Gastroesophageal sphincter (tissue), 4 donors: ENCODE measurements at regions not wholly inside any gene's neighbourhood (a gene's known extent, or its start where the extent isn't known, plus 50 kb on each side); places are given as distances from the start of the nearest gene placed in this dataset.

Source experiments
- ATAC-seq: fragments of 150-250 bp; one replicate; pipeline ENCODE4 v1.9.1; 2016; ENCODE audit warnings: mild to moderate bottlenecking, moderate library complexity
- H3K27ac ChIP-seq, 4 donors: fragments of 200-600 bp; sonication (generic) in 3 of 4; 1 replicate in 3 of 4; 2 replicates in 1 of 4; pipeline ENCODE4 v1.5.1; 2016 to 2019
- H3K27me3 ChIP-seq: fragments of 200-600 bp; sonication (generic); one replicate; pipeline ENCODE4 v1.5.1; 2019
- H3K36me3 ChIP-seq, 2 donors: fragments of 200-600 bp; sonication (generic); one replicate each; pipeline ENCODE4 v1.5.1; 2019; ENCODE audit warnings: control low read depth in 1 of 2
- H3K4me1 ChIP-seq, 3 donors: fragments of 200-600 bp; sonication (generic); 1 replicate in 2 of 3; 2 replicates in 1 of 3; pipeline ENCODE4 v1.5.1; 2016 to 2019; ENCODE audit warnings: control low read depth in 2 of 3
- H3K4me3 ChIP-seq, 2 donors: fragments of 200-600 bp; sonication (generic); one replicate each; pipeline ENCODE4 v1.5.1; 2019; ENCODE audit warnings: mild to moderate bottlenecking in 1 of 2, moderate library complexity in 1 of 2
- H3K9me3 ChIP-seq, 3 donors: fragments of 200-600 bp; sonication (generic); one replicate each; pipeline ENCODE4 v1.5.1; 2017 to 2019; ENCODE audit warnings: control low read depth in 2 of 3
- CTCF ChIP-seq, 4 experiments: fragments of 200-600 bp in 2 of 4; fragments of 450-650 bp in 2 of 4; sonication (generic) in 1 of 4; IDR thresholded peaks; one replicate each; pipeline ENCODE4 v1.5.1; 2017 to 2019; ENCODE audit warnings: antibody characterized with exemption in 4 of 4, mild to moderate bottlenecking in 2 of 4, moderate library complexity in 2 of 4
- EP300 ChIP-seq: sonication (generic); formaldehyde crosslinking; IDR thresholded peaks from one replicate; pipeline ENCODE4 v1.6.1; 2017; ENCODE audit warnings: antibody characterized with exemption, mild to moderate bottlenecking
- POLR2A ChIP-seq, 2 donors: fragments of 450-650 bp; IDR thresholded peaks; one replicate each; pipeline ENCODE4 v1.6.1; 2017; ENCODE audit warnings: antibody characterized with exemption in 2 of 2, mild to moderate bottlenecking in 2 of 2, moderate library complexity in 1 of 2
- POLR2AphosphoS5 ChIP-seq: sonication (generic); formaldehyde crosslinking; IDR thresholded peaks from one replicate; pipeline ENCODE4 v1.6.1; 2017; ENCODE audit warnings: antibody characterized with exemption
- WGBS, 2 donors: methylation state at CpG; one replicate each; pipeline ENCODE4 v1.1.5; 2018; ENCODE audit warnings: low coverage in 1 of 2; 5-methylcytosine and 5-hydroxymethylcytosine counted together

DNA sequence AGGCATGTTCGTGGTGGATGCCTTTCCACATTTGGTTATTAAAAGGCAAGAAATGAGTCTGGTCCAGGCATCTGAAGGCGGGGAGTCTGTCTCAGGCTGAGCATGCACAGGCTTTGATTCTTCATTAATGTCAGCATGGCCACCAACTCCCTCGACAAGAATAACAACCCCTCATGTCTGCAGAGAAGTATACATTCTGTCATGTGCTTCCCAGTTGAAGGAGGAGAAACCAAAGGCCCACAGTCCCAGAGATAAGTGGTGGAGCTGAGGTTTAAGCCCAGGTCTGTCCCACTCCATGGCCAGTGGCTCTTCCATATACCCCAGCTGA, 61.6 kb upstream of the LAPTM5 start:
- TF ChIP-seq EP300, result no peak
- no peak for TF ChIP-seq CTCF (IDR thresholded peaks at IDR 0.05)
- no peak for TF ChIP-seq POLR2A (IDR thresholded peaks at IDR 0.05)
- Histone ChIP-seq H3K36me3 (no peaks in the 10 kb centered on the region), H3K4me3 (no peak overlapping the region), H3K4me1 (peaks cover 4 to 83% (median 21%) of the 10 kb centered on the region in 3 donors), H3K27ac (peak overlapping the region; percentile 27 to 92 (median 84)), H3K9me3 (no peaks in the 10 kb centered on the region), H3K27me3 (no peaks in the 10 kb centered on the region)
- 0 to 13% methylated on average over 1 to 3 of the region's 3 CpGs for WGBS, 2 donors
- ATAC-seq, result no peak

GRCh38 chr1:30818568-30819243, 61.1 kb upstream of the LAPTM5 start:
- Histone ChIP-seq H3K27me3 (no peaks in the 10 kb centered on the region), H3K27ac (peak overlapping the region; percentile 27 to 92 (median 84)), H3K36me3 (no peaks in the 10 kb centered on the region), H3K4me3 (no peak overlapping the region), H3K4me1 (peaks cover 4 to 80% (median 19%) of the 10 kb centered on the region in 3 donors), H3K9me3 (no peaks in the 10 kb centered on the region)
- peak; percentile 48 for ATAC-seq
- TF ChIP-seq POLR2A (IDR thresholded peaks at IDR 0.05) (no peak), POLR2AphosphoS5 (peak; percentile 70)
- WGBS, 2 donors, result 31 to 39% methylated on average over 6 to 9 of the region's 10 CpGs

DNA sequence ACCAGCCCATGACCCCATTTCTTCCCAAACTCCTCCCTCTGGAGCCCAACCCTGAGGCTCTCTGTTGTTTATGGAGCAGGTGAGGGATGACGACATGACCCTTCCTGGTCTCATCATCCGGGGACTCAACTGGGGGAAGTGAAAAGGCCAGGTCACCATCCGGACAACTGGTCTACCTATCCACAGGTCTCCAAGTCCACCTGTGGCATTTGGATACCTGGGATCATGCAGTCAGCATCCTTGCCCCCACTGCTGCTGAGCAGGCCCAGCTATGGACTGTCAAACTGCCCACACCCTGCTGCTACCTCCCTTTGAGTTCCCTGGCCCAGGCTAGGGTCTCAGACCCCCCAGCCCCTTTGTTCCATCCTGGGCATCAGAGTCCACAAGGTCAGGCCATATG, 60.0 kb upstream of the LAPTM5 start:
- Histone ChIP-seq H3K27ac (peak overlapping the region in 3 of 4 donors; percentile 73 to 92 (median 85)), H3K4me1 (peaks cover 0 to 68% (median 12%) of the 10 kb centered on the region in 3 donors)
- WGBS, 2 donors, result 80% methylated on average over 1 of the region's 3 CpGs; no CpG with 5 or more reads in 1 of the 2 donors

GRCh38 chr1:30817077-30817438, 59.5 kb upstream of the LAPTM5 start:
- peaks cover 0 to 64% (median 12%) of the 10 kb centered on the region in 3 donors for H3K4me1 ChIP-seq
- H3K36me3 ChIP-seq, result no peaks in the 10 kb centered on the region
- peak overlapping the region in 3 of 4 donors; percentile 73 to 92 (median 85) for H3K27ac ChIP-seq
- TF ChIP-seq POLR2AphosphoS5, result no peak
- TF ChIP-seq CTCF (IDR thresholded peaks at IDR 0.05), result no peak
- TF ChIP-seq POLR2A (IDR thresholded peaks at IDR 0.05), result no peak
- no peak for TF ChIP-seq EP300
- ATAC-seq, result no peak
- 50% methylated on average over 1 to 2 of the region's 5 CpGs for WGBS, 2 donors
- no peak overlapping the region for H3K4me3 ChIP-seq
- no peaks in the 10 kb centered on the region for H3K27me3 ChIP-seq
- no peaks in the 10 kb centered on the region for H3K9me3 ChIP-seq

More for the DNA sequence above, 60.0 kb upstream of the LAPTM5 start:
- no peaks in the 10 kb centered on the region for H3K27me3 ChIP-seq
- no peak for ATAC-seq
- no peak overlapping the region for H3K4me3 ChIP-seq
- TF ChIP-seq EP300, result no peak
- TF ChIP-seq POLR2A (IDR thresholded peaks at IDR 0.05), result no peak
- TF ChIP-seq POLR2AphosphoS5, result no peak
- TF ChIP-seq CTCF (IDR thresholded peaks at IDR 0.05), result no peak
- H3K9me3 ChIP-seq, result no peaks in the 10 kb centered on the region
- H3K36me3 ChIP-seq, result no peaks in the 10 kb centered on the region

- 25 to 53% methylated on average over 2 to 5 of the region's 18 CpGs for WGBS, 2 donors
- H3K27me3 ChIP-seq, result no peaks in the 10 kb centered on the region
- H3K4me3 ChIP-seq, result no peak overlapping the region
- TF ChIP-seq POLR2A (IDR thresholded peaks at IDR 0.05) (no peak), EP300 (no peak), CTCF (IDR thresholded peaks at IDR 0.05) (no peak), POLR2AphosphoS5 (peak; percentile 79)
- ATAC-seq, result peak; percentile 60
- H3K36me3 ChIP-seq, result no peaks in the 10 kb centered on the region
- peak overlapping the region in 3 of 4 donors; percentile 73 to 92 (median 85) for H3K27ac ChIP-seq
- peaks cover 0 to 58% (median 12%) of the 10 kb centered on the region in 3 donors for H3K4me1 ChIP-seq
- H3K9me3 ChIP-seq, result no peaks in the 10 kb centered on the region
These were observed 58.9 kb upstream of the LAPTM5 start for GRCh38 chr1:30816211-30817076.
